ENCODE measurements at regions not wholly inside any gene's neighbourhood (a gene's known extent, or its start where the extent isn't known, plus 50 kb on each side); places are given as distances from the start of the nearest gene placed in this dataset.

DNA sequence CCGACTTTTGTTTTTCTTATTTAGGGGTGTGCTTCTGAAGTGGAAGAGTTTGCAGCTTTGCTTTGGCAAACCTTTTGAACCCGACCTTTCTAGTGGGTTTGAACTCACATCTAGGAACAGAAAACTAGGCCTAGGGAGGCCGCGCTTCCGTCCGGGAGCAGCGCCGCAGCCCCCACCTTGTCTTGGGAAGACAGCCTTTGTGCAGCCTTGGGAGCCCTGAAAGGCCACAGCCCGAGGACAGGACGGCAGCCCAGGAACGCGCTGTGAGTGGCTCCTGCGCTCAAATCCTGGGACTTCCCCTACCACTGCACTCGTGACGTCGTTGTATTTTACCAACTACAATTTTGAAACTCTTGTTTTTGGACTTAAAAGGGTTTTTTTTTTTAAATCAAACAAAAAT lies 53.7 kb upstream of the ZNF267 start:
- DNase-seq (ENCODE audit: low read depth) = no peak
- no peaks in the 10 kb centered on the region for H3K27me3 ChIP-seq (ENCODE audit: control insufficient read depth, insufficient read depth, low read length)
- H3K4me3 ChIP-seq (ENCODE audit: low read depth, low read length) = no peak overlapping the region
- no peak for TF ChIP-seq CTCF (IDR thresholded peaks at IDR 0.05; ENCODE audit: insufficient read depth, low read length, poor library complexity, severe bottlenecking)
- no peaks in the 10 kb centered on the region for H3K36me3 ChIP-seq (ENCODE audit: control insufficient read depth, insufficient read depth, low read length)
